Tibial nerve (tissue), 4 donors: ENCODE measurements at regions not wholly inside any gene's neighbourhood (a gene's known extent, or its start where the extent isn't known, plus 50 kb on each side); places are given as distances from the start of the nearest gene placed in this dataset.

ENCODE experiments used
- DNase-seq, 2 donors: peaks; one replicate each; pipeline ENCODE4 v3.0.0-alpha.2; 2019; ENCODE audit warnings: low spot score in 2 of 2
- H3K27ac ChIP-seq, 4 donors: fragments of 200-600 bp; sonication (generic) in 3 of 4; one replicate each; pipeline ENCODE4 v1.5.1; 2017 to 2019; ENCODE audit warnings: mild to moderate bottlenecking in 1 of 4
- H3K27me3 ChIP-seq, 2 donors: fragments of 200-600 bp; sonication (generic) in 1 of 2; one replicate each; pipeline versions ENCODE4 v1.5.1 to v1.6.0; 2017 to 2019
- H3K36me3 ChIP-seq, 3 donors: fragments of 200-600 bp; sonication (generic); one replicate each; pipeline ENCODE4 v1.5.1; 2018 to 2019
- H3K4me1 ChIP-seq, 4 donors: fragments of 200-600 bp; sonication (generic) in 3 of 4; one replicate each; pipeline ENCODE4 v1.5.1; 2017 to 2019
- H3K4me3 ChIP-seq, 4 donors: fragments of 200-600 bp; sonication (generic) in 3 of 4; one replicate each; pipeline ENCODE4 v1.5.1; 2017 to 2019; ENCODE audit warnings: mild to moderate bottlenecking in 1 of 4, moderate library complexity in 1 of 4
- H3K9me3 ChIP-seq, 4 donors: fragments of 200-600 bp; sonication (generic) in 3 of 4; one replicate each; pipeline ENCODE4 v1.5.1; 2017 to 2019
- CTCF ChIP-seq, 5 experiments: fragments of 200-600 bp in 3 of 5; fragments of 450-650 bp in 2 of 5; sonication (generic) in 3 of 5; IDR thresholded peaks; one replicate each; pipeline ENCODE4 v1.5.1; 2016 to 2019; ENCODE audit warnings: antibody characterized with exemption in 5 of 5, mild to moderate bottlenecking in 3 of 5, moderate library complexity in 2 of 5
- EP300 ChIP-seq, 2 donors: sonication (generic); formaldehyde crosslinking; IDR thresholded peaks; one replicate each; pipeline ENCODE4 v1.6.1; 2017; ENCODE audit warnings: antibody characterized with exemption in 2 of 2, mild to moderate bottlenecking in 1 of 2
- POLR2A ChIP-seq, 2 donors: fragments of 450-650 bp; IDR thresholded peaks; one replicate each; pipeline ENCODE4 v1.6.1; 2017; ENCODE audit warnings: antibody characterized with exemption in 2 of 2, mild to moderate bottlenecking in 2 of 2, moderate library complexity in 2 of 2
- WGBS, 2 donors: methylation state at CpG; one replicate each; pipeline ENCODE4 v1.1.5; 2018; 5-methylcytosine and 5-hydroxymethylcytosine counted together

DNA sequence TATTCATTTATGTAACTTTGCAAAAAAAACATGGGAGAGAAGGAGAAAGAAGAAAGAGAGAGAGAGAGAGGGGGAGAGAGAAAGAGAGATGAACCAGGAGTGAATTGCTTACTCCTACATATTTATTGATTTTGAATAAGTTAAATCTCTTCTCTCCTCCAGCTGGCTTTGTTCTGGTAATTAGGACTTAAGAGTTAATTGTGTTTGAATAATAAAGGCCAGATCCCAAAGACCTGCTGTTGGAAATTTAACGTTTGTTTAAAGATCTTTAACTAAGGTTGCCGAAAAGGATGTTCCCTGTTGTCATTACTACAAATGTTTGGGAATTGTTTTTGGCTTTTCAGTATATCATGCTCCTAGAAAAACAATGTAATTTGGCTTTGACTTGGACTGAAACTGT, 473.0 kb downstream of the TUSC1 start:
- Histone ChIP-seq H3K9me3 (no peaks in the 10 kb centered on the region), H3K27ac (no peak overlapping the region), H3K4me1 (peaks cover 0 to 4% (median 0%) of the 10 kb centered on the region in 4 donors), H3K27me3 (no peaks in the 10 kb centered on the region), H3K36me3 (no peaks in the 10 kb centered on the region), H3K4me3 (no peak overlapping the region)
- 21 to 34% methylated on average over 2 of the region's 2 CpGs for WGBS, 2 donors
- DNase-seq: no peak
- TF ChIP-seq POLR2A (IDR thresholded peaks at IDR 0.05) (no peak), EP300 (IDR thresholded peaks at IDR 0.05) (no peak), CTCF (IDR thresholded peaks at IDR 0.05) (no peak)

DNA sequence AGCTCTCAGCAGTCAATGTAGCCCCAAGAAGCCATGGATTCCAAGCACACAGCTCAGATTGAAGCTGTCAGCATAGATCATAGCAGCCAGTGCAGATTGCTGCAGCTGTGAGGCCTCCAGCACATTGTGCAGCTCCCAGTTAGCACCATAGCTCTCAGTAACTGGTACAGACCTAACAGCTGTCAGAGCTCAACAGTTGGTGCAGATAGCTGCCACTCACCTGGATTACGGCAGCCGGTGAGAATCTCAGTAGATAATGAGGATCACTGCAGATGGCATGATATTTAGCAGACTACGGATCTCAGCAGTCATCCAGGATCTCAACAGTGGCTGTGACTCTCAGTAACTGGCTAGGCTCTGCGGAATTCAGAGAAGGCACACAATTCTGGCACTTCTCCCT, 500.4 kb downstream of the TUSC1 start:
- Histone ChIP-seq H3K4me1 (no peaks in the 10 kb centered on the region), H3K27me3 (no peaks in the 10 kb centered on the region), H3K27ac (no peak overlapping the region), H3K9me3 (peaks cover 0 to 20% (median 2%) of the 10 kb centered on the region in 4 donors), H3K4me3 (no peak overlapping the region), H3K36me3 (no peaks in the 10 kb centered on the region)
- TF ChIP-seq POLR2A (IDR thresholded peaks at IDR 0.05) (no peak), EP300 (IDR thresholded peaks at IDR 0.05) (no peak), CTCF (IDR thresholded peaks at IDR 0.05) (no peak)
- DNase-seq: no peak
- WGBS, 2 donors: 89% methylated on average over 4 of the region's 4 CpGs

- Histone ChIP-seq H3K27ac (no peak overlapping the region), H3K36me3 (no peaks in the 10 kb centered on the region), H3K27me3 (no peaks in the 10 kb centered on the region), H3K4me3 (no peak overlapping the region), H3K4me1 (no peaks in the 10 kb centered on the region), H3K9me3 (no peaks in the 10 kb centered on the region)
- no peak for TF ChIP-seq CTCF (IDR thresholded peaks at IDR 0.05)
- TF ChIP-seq POLR2A (IDR thresholded peaks at IDR 0.05): no peak
- TF ChIP-seq EP300 (IDR thresholded peaks at IDR 0.05): no peak
- WGBS, 2 donors: 70 to 75% methylated on average over 2 of the region's 2 CpGs
- DNase-seq: no peak
Observed at GRCh38 chr9:25129537-25129936, 548.7 kb downstream of the TUSC1 start.

DNA sequence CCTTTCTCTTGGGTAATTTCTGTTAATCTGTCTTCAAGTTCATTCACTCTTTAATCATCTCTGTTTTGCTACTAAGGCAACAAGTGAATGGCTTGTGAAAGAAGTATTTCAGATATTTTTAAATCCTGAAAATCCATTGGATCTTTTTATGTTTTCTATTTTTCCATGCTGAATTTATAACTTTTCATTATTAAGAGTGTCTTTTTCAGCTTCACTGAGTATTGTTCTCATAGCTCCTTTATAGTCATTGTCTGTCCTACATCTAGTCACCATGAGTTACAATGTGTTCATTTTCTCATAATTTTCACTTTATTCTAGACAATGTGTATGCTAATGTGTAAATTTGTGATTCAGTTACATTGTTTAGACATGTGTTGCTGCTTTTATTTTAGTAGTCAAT, 556.4 kb downstream of the TUSC1 start:
- no peaks in the 10 kb centered on the region for H3K27me3 ChIP-seq
- TF ChIP-seq POLR2A (IDR thresholded peaks at IDR 0.05) (no peak), CTCF (IDR thresholded peaks at IDR 0.05) (no peak), EP300 (IDR thresholded peaks at IDR 0.05) (no peak)
- no peaks in the 10 kb centered on the region for H3K4me1 ChIP-seq
- no peak overlapping the region for H3K4me3 ChIP-seq
- H3K27ac ChIP-seq: no peak overlapping the region
- no peaks in the 10 kb centered on the region for H3K9me3 ChIP-seq
- no peaks in the 10 kb centered on the region for H3K36me3 ChIP-seq
- no peak for DNase-seq

GRCh38 chr9:25119041-25119440, 559.2 kb downstream of the TUSC1 start:
- H3K9me3 ChIP-seq: no peaks in the 10 kb centered on the region
- no peaks in the 10 kb centered on the region for H3K27me3 ChIP-seq
- no peaks in the 10 kb centered on the region for H3K4me1 ChIP-seq
- H3K36me3 ChIP-seq: no peaks in the 10 kb centered on the region
- no peak overlapping the region for H3K4me3 ChIP-seq
- H3K27ac ChIP-seq: no peak overlapping the region
- DNase-seq: no peak
- whole genome bisulfite sequencing, 2 donors: 33 to 47% methylated on average over 3 of the region's 3 CpGs
- TF ChIP-seq POLR2A (IDR thresholded peaks at IDR 0.05): no peak
- TF ChIP-seq EP300 (IDR thresholded peaks at IDR 0.05): no peak
- TF ChIP-seq CTCF (IDR thresholded peaks at IDR 0.05): no peak
